ENCODE measurements at regions not wholly inside any gene's neighbourhood (a gene's known extent, or its start where the extent isn't known, plus 50 kb on each side); places are given as distances from the start of the nearest gene placed in this dataset.

GRCh38 chr1:193558491-193559028 lies 372.1 kb upstream of the B3GALT2 start:
- TF ChIP-seq GATA2 (IDR thresholded peaks at IDR 0.05; ENCODE audit: low read depth, low read length) = no peak
- TF ChIP-seq GATA3 (IDR thresholded peaks at IDR 0.05; ENCODE audit: low read depth, low read length) = no peak

- no peak for TF ChIP-seq GATA2 (IDR thresholded peaks at IDR 0.05; ENCODE audit: low read depth, low read length)
- TF ChIP-seq GATA3 (IDR thresholded peaks at IDR 0.05; ENCODE audit: low read depth, low read length) = no peak
Measured at GRCh38 chr1:193555662-193556441, 369.4 kb upstream of the B3GALT2 start.

- no peak for TF ChIP-seq GATA2 (IDR thresholded peaks at IDR 0.05; ENCODE audit: low read depth, low read length)
- no peak for TF ChIP-seq GATA3 (IDR thresholded peaks at IDR 0.05; ENCODE audit: low read depth, low read length)
Measured at GRCh38 chr1:193553564-193553963, 367.2 kb upstream of the B3GALT2 start.

- TF ChIP-seq GATA3 (IDR thresholded peaks at IDR 0.05; ENCODE audit: low read depth, low read length) (no peak), GATA2 (IDR thresholded peaks at IDR 0.05; ENCODE audit: low read depth, low read length) (no peak)
Measured at GRCh38 chr1:193552274-193552673, 365.9 kb upstream of the B3GALT2 start.

GRCh38 chr1:193549081-193549480 lies 362.7 kb upstream of the B3GALT2 start:
- TF ChIP-seq GATA3 (IDR thresholded peaks at IDR 0.05; ENCODE audit: low read depth, low read length) (no peak), GATA2 (IDR thresholded peaks at IDR 0.05; ENCODE audit: low read depth, low read length) (no peak)

GRCh38 chr1:193545171-193545570 lies 358.8 kb upstream of the B3GALT2 start:
- TF ChIP-seq GATA2 (IDR thresholded peaks at IDR 0.05; ENCODE audit: low read depth, low read length) (no peak), GATA3 (IDR thresholded peaks at IDR 0.05; ENCODE audit: low read depth, low read length) (no peak)

GRCh38 chr1:193543259-193543658 lies 356.8 kb upstream of the B3GALT2 start:
- no peak for TF ChIP-seq GATA3 (IDR thresholded peaks at IDR 0.05; ENCODE audit: low read depth, low read length)
- no peak for TF ChIP-seq GATA2 (IDR thresholded peaks at IDR 0.05; ENCODE audit: low read depth, low read length)

GRCh38 chr1:193542690-193543089 lies 356.3 kb upstream of the B3GALT2 start:
- no peak for TF ChIP-seq GATA3 (IDR thresholded peaks at IDR 0.05; ENCODE audit: low read depth, low read length)
- no peak for TF ChIP-seq GATA2 (IDR thresholded peaks at IDR 0.05; ENCODE audit: low read depth, low read length)

- TF ChIP-seq GATA2 (IDR thresholded peaks at IDR 0.05; ENCODE audit: low read depth, low read length) = no peak
- TF ChIP-seq GATA3 (IDR thresholded peaks at IDR 0.05; ENCODE audit: low read depth, low read length) = no peak
Measured at GRCh38 chr1:193540511-193540910, 354.1 kb upstream of the B3GALT2 start.

GRCh38 chr1:193539731-193540459 lies 353.5 kb upstream of the B3GALT2 start:
- no peak for TF ChIP-seq GATA3 (IDR thresholded peaks at IDR 0.05; ENCODE audit: low read depth, low read length)
- TF ChIP-seq GATA2 (IDR thresholded peaks at IDR 0.05; ENCODE audit: low read depth, low read length) = no peak

GRCh38 chr1:193538680-193539079 lies 352.3 kb upstream of the B3GALT2 start:
- no peak for TF ChIP-seq GATA2 (IDR thresholded peaks at IDR 0.05; ENCODE audit: low read depth, low read length)
- TF ChIP-seq GATA3 (IDR thresholded peaks at IDR 0.05; ENCODE audit: low read depth, low read length) = no peak

GRCh38 chr1:193538003-193538354 lies 351.6 kb upstream of the B3GALT2 start:
- no peak for TF ChIP-seq GATA3 (IDR thresholded peaks at IDR 0.05; ENCODE audit: low read depth, low read length)
- no peak for TF ChIP-seq GATA2 (IDR thresholded peaks at IDR 0.05; ENCODE audit: low read depth, low read length)

- no peak for TF ChIP-seq GATA2 (IDR thresholded peaks at IDR 0.05; ENCODE audit: low read depth, low read length)
- no peak for TF ChIP-seq GATA3 (IDR thresholded peaks at IDR 0.05; ENCODE audit: low read depth, low read length)
Measured at GRCh38 chr1:193537266-193538002, 351.0 kb upstream of the B3GALT2 start.

GRCh38 chr1:193533853-193534252 lies 347.4 kb upstream of the B3GALT2 start:
- TF ChIP-seq GATA2 (IDR thresholded peaks at IDR 0.05; ENCODE audit: low read depth, low read length) = no peak
- no peak for TF ChIP-seq GATA3 (IDR thresholded peaks at IDR 0.05; ENCODE audit: low read depth, low read length)
